HL-60 (cell line): ENCODE measurements at regions not wholly inside any gene's neighbourhood (a gene's known extent, or its start where the extent isn't known, plus 50 kb on each side); places are given as distances from the start of the nearest gene placed in this dataset.

Source experiments
- DNase-seq, 2 experiments: peaks; one replicate each; pipeline ENCODE4 v3.0.0-alpha.2; 2010 to 2020; ENCODE audit warnings: low read depth in 1 of 2, low spot score in 1 of 2
- H3K27ac ChIP-seq: fragments of 250-450 bp; sonication (Bioruptor Pico); replicated peaks from 2 replicates; pipeline ENCODE4 v1.5.1; 2020; ENCODE audit warnings: mild to moderate bottlenecking, moderate library complexity
- H3K27me3 ChIP-seq: fragments of 250-450 bp; sonication (Bioruptor Pico); 2 replicates; pipeline ENCODE4 v1.5.1; 2021; ENCODE audit warnings: mild to moderate bottlenecking, moderate library complexity; ENCODE audit not compliant: insufficient read depth, poor library complexity, severe bottlenecking
- H3K4me3 ChIP-seq: replicated peaks from 2 replicates; pipeline ENCODE4 v1.5.1; 2011; ENCODE audit warnings: mild to moderate bottlenecking, control low read depth, low read length; ENCODE audit not compliant: insufficient read depth
- CTCF ChIP-seq: IDR thresholded peaks from one replicate; pipeline ENCODE4 v1.5.1; 2011; ENCODE audit warnings: low read length, control low read depth, inconsistent platforms; ENCODE audit not compliant: insufficient read depth
- GABPA ChIP-seq: IDR thresholded peaks from 2 replicates; pipeline ENCODE4 v1.6.1; 2012; ENCODE audit warnings: low read depth
- POLR2AphosphoS5 ChIP-seq: IDR thresholded peaks from 2 replicates; pipeline ENCODE4 v1.6.1; 2012; ENCODE audit warnings: low read depth
- REST ChIP-seq: IDR thresholded peaks from 2 replicates; pipeline ENCODE4 v1.6.1; 2012; ENCODE audit warnings: low read depth; ENCODE audit not compliant: insufficient replicate concordance
- SPI1 ChIP-seq: IDR thresholded peaks from 2 replicates; pipeline ENCODE4 v1.6.1; 2012; ENCODE audit warnings: low read depth, mild to moderate bottlenecking, borderline replicate concordance

GRCh38 chr3:139285691-139286090 lies 58.1 kb upstream of the MRPS22 start:
- TF ChIP-seq POLR2AphosphoS5 (no peak), GABPA (no peak), REST (no peak), CTCF (no peak), SPI1 (no peak)
- DNase-seq: no peak
- H3K4me3 ChIP-seq: no peak overlapping the region
- no peaks in the 10 kb centered on the region for H3K27me3 ChIP-seq
- no peak overlapping the region for H3K27ac ChIP-seq

DNA sequence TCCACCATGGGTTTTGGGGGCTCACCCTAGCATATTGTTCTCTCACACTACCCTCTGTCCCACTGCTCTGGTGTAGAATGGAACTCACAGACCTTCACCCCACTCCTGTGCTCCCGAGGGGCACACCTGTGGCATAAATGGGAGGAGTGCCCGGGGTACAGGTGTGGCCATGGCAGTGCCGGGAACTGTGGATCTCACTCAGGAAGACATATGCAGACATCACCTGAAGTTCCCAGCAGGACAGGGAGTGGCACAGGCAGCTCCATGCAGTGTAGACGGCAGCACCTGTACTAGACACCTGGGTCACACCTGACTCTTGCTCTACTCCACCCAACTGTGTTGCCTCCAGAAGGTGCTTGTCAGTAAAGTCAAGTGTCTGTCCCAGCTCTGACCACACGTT lies 57.6 kb upstream of the MRPS22 start:
- TF ChIP-seq POLR2AphosphoS5: no peak
- no peak for TF ChIP-seq REST
- no peak for TF ChIP-seq GABPA
- TF ChIP-seq CTCF: no peak
- no peak for TF ChIP-seq SPI1
- DNase-seq: no peak
- H3K27ac ChIP-seq: no peak overlapping the region

DNA sequence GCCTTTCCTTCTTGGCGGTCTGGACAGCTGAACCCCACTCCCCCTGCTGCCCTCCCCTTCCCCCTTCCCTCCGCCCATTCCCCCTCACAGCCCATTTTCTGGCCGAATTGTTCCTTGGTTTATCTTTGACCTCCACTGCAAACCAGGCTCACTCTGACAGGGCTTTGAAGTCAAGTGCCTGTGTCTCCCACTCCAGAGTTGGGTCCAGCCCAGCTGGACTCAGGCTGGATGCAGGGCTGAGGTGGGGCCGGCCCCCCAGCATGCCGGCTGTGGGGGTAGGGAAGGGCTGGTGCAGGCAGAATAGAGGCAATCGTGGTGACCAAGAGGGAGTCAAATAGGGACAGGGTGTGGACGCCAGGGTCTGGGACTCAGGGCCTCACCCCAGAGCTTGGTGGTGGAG lies 57.0 kb upstream of the MRPS22 start:
- no peak overlapping the region for H3K4me3 ChIP-seq
- H3K27ac ChIP-seq: no peak overlapping the region
- DNase-seq: no peak
- no peak for TF ChIP-seq REST
- no peak for TF ChIP-seq CTCF
- no peak for TF ChIP-seq GABPA
- TF ChIP-seq SPI1: no peak
- no peak for TF ChIP-seq POLR2AphosphoS5
- no peaks in the 10 kb centered on the region for H3K27me3 ChIP-seq

More for the DNA sequence above, 57.6 kb upstream of the MRPS22 start:
- Histone ChIP-seq H3K27me3 (no peaks in the 10 kb centered on the region), H3K4me3 (no peak overlapping the region)
